ENCODE measurements at regions not wholly inside any gene's neighbourhood (a gene's known extent, or its start where the extent isn't known, plus 50 kb on each side); places are given as distances from the start of the nearest gene placed in this dataset.

DNA sequence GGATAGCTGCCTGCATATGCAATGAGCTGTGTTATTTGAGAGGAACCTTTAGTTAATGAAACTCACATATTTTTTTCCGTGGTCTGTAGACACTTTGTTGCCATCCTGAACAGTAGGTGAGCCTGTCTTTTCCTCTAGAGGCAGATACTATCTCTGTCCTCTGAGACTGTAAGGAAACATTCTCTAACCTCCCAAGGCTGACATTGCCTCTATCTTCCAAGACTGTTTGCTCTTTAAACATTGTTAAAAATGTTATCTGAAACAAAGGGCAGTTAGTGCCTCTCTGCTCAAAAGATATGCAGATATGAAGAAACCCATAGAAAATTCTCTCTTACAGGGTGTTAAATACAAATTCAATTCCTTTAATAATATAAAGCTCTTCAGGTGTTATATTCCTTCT, 963.8 kb upstream of the CNTN5 start:
- Histone ChIP-seq H3K9me3 (ENCODE audit: control insufficient read depth, insufficient read depth, low read length) (no peaks in the 10 kb centered on the region), H3K4me3 (ENCODE audit: low read length) (no peak overlapping the region), H3K27ac (ENCODE audit: low read depth, low read length) (no peak overlapping the region), H3K79me2 (ENCODE audit: control insufficient read depth, low read length) (no peaks in the 10 kb centered on the region), H4K20me1 (ENCODE audit: control insufficient read depth, insufficient read depth, low read depth, low read length) (no peaks in the 10 kb centered on the region), H3K4me1 (ENCODE audit: control insufficient read depth, low read length) (no peaks in the 10 kb centered on the region), H3K4me2 (ENCODE audit: low read length) (no peak overlapping the region), H3F3A (ENCODE audit: control insufficient read depth, insufficient read depth) (no peaks in the 10 kb centered on the region), H3K9me2 (replicated peaks; ENCODE audit: control insufficient read depth, low read length) (no peaks in the 10 kb centered on the region), H3K27me3 (ENCODE audit: control insufficient read depth, low read length) (no peaks in the 10 kb centered on the region), H3K36me3 (ENCODE audit: control insufficient read depth, low read length) (no peaks in the 10 kb centered on the region)
- TF ChIP-seq EZH2phosphoT487 (IDR thresholded peaks at IDR 0.05; ENCODE audit: borderline replicate concordance, low read length) = no peak
- TF ChIP-seq, protein P1, sequence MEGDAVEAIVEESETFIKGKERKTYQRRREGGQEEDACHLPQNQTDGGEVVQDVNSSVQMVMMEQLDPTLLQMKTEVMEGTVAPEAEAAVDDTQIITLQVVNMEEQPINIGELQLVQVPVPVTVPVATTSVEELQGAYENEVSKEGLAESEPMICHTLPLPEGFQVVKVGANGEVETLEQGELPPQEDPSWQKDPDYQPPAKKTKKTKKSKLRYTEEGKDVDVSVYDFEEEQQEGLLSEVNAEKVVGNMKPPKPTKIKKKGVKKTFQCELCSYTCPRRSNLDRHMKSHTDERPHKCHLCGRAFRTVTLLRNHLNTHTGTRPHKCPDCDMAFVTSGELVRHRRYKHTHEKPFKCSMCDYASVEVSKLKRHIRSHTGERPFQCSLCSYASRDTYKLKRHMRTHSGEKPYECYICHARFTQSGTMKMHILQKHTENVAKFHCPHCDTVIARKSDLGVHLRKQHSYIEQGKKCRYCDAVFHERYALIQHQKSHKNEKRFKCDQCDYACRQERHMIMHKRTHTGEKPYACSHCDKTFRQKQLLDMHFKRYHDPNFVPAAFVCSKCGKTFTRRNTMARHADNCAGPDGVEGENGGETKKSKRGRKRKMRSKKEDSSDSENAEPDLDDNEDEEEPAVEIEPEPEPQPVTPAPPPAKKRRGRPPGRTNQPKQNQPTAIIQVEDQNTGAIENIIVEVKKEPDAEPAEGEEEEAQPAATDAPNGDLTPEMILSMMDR (IDR thresholded peaks at IDR 0.05; ENCODE audit: low read depth, low read length, poor library complexity, severe bottlenecking) = no peak

DNA sequence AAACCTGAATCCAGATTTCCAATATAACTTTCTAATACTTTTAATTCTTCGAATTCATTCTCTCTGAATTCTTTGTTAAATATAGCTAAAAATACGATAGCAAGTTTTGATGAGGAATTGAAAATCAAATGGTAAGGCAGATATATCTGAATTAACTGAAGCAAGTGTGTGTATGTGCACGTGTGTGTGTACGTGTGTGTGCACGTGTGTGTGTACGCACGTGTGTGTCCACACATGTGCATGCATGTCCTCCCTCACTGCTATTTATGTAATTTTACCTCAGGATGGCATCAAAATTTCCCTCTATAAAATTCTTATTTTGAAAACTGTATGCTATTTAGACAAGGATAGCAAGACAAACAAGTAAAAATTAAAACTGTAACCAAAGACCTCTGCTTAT, 961.3 kb upstream of the CNTN5 start:
- TF ChIP-seq, protein P1 (IDR thresholded peaks at IDR 0.05; ENCODE audit: low read depth, low read length, poor library complexity, severe bottlenecking) = no peak
- TF ChIP-seq EZH2phosphoT487 (IDR thresholded peaks at IDR 0.05; ENCODE audit: borderline replicate concordance, low read length) = no peak
- H3K79me2 ChIP-seq (ENCODE audit: control insufficient read depth, low read length) = no peaks in the 10 kb centered on the region
- H3K36me3 ChIP-seq (ENCODE audit: control insufficient read depth, low read length) = no peaks in the 10 kb centered on the region

DNA sequence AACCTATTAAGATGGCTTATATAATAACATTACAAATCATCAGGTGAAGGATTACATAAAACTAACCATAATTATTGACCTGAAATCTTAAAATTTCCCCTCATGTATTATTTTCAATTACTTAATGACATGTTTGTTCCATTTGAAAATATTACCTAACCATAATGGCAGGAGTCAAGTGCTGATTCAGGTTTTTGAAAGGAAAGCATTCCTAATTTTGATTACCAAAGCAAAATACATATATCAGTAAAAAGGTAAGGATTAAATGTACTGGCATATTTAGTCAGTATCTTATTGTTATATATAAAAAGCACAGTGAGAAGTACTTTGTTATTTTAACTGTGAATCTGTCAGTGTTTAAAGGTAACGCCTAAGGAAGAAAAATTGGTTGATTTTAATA, 960.0 kb upstream of the CNTN5 start:
- Histone ChIP-seq H3K36me3 (ENCODE audit: control insufficient read depth, low read length) (no peaks in the 10 kb centered on the region), H3K79me2 (ENCODE audit: control insufficient read depth, low read length) (no peaks in the 10 kb centered on the region), H3K9me2 (replicated peaks; ENCODE audit: control insufficient read depth, low read length) (no peaks in the 10 kb centered on the region), H3K4me3 (ENCODE audit: low read length) (no peak overlapping the region), H3K27ac (ENCODE audit: low read depth, low read length) (no peak overlapping the region), H3F3A (ENCODE audit: control insufficient read depth, insufficient read depth) (no peaks in the 10 kb centered on the region), H3K9me3 (ENCODE audit: control insufficient read depth, insufficient read depth, low read length) (no peaks in the 10 kb centered on the region), H3K4me1 (ENCODE audit: control insufficient read depth, low read length) (no peaks in the 10 kb centered on the region), H3K27me3 (ENCODE audit: control insufficient read depth, low read length) (no peaks in the 10 kb centered on the region), H4K20me1 (ENCODE audit: control insufficient read depth, insufficient read depth, low read depth, low read length) (no peaks in the 10 kb centered on the region), H3K4me2 (ENCODE audit: low read length) (no peak overlapping the region)
- no peak for TF ChIP-seq EZH2phosphoT487 (IDR thresholded peaks at IDR 0.05; ENCODE audit: borderline replicate concordance, low read length)
- TF ChIP-seq, protein P1 (IDR thresholded peaks at IDR 0.05; ENCODE audit: low read depth, low read length, poor library complexity, severe bottlenecking) = no peak

More for the DNA sequence above, 961.3 kb upstream of the CNTN5 start:
- H3K27me3 ChIP-seq (ENCODE audit: control insufficient read depth, low read length) = no peaks in the 10 kb centered on the region
- H3F3A ChIP-seq (ENCODE audit: control insufficient read depth, insufficient read depth) = no peaks in the 10 kb centered on the region
- H4K20me1 ChIP-seq (ENCODE audit: control insufficient read depth, insufficient read depth, low read depth, low read length) = no peaks in the 10 kb centered on the region
- no peaks in the 10 kb centered on the region for H3K4me1 ChIP-seq (ENCODE audit: control insufficient read depth, low read length)
- no peaks in the 10 kb centered on the region for H3K9me2 ChIP-seq (replicated peaks; ENCODE audit: control insufficient read depth, low read length)
- H3K4me3 ChIP-seq (ENCODE audit: low read length) = no peak overlapping the region
- no peak overlapping the region for H3K4me2 ChIP-seq (ENCODE audit: low read length)
- no peaks in the 10 kb centered on the region for H3K9me3 ChIP-seq (ENCODE audit: control insufficient read depth, insufficient read depth, low read length)
- no peak overlapping the region for H3K27ac ChIP-seq (ENCODE audit: low read depth, low read length)

DNA sequence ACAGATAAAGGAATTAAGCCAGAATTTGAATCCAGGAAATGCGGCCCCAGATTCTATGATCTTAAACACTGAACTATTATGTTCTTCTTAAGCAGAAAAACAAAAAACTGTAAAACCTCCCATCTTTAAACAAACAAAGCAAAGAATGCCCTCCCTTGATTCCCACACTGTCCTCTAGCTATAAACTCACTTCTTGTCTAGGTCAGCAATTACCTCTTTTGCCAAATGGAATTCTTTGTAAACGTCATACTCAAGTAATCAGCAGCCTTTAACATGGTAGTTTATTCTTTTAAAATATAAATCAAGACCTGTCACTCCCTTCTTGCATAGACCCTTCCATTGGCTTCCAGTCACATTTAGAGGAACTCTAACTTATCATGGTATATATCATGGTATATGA, 958.9 kb upstream of the CNTN5 start:
- H3K9me2 ChIP-seq (replicated peaks; ENCODE audit: control insufficient read depth, low read length) = no peaks in the 10 kb centered on the region
- H3K9me3 ChIP-seq (ENCODE audit: control insufficient read depth, insufficient read depth, low read length) = no peaks in the 10 kb centered on the region
- H3K79me2 ChIP-seq (ENCODE audit: control insufficient read depth, low read length) = no peaks in the 10 kb centered on the region
- no peak overlapping the region for H3K4me2 ChIP-seq (ENCODE audit: low read length)
- H3F3A ChIP-seq (ENCODE audit: control insufficient read depth, insufficient read depth) = no peaks in the 10 kb centered on the region
- H3K36me3 ChIP-seq (ENCODE audit: control insufficient read depth, low read length) = no peaks in the 10 kb centered on the region
- no peak overlapping the region for H3K4me3 ChIP-seq (ENCODE audit: low read length)
- no peak overlapping the region for H3K27ac ChIP-seq (ENCODE audit: low read depth, low read length)
- no peaks in the 10 kb centered on the region for H4K20me1 ChIP-seq (ENCODE audit: control insufficient read depth, insufficient read depth, low read depth, low read length)
- H3K4me1 ChIP-seq (ENCODE audit: control insufficient read depth, low read length) = no peaks in the 10 kb centered on the region
- TF ChIP-seq EZH2phosphoT487 (IDR thresholded peaks at IDR 0.05; ENCODE audit: borderline replicate concordance, low read length) = no peak
- TF ChIP-seq, protein P1 (IDR thresholded peaks at IDR 0.05; ENCODE audit: low read depth, low read length, poor library complexity, severe bottlenecking) = no peak
- H3K27me3 ChIP-seq (ENCODE audit: control insufficient read depth, low read length) = no peaks in the 10 kb centered on the region
